ENCODE measurements at regions not wholly inside any gene's neighbourhood (a gene's known extent, or its start where the extent isn't known, plus 50 kb on each side); places are given as distances from the start of the nearest gene placed in this dataset.
A peak's percentile ranks its signal among the peaks of the same experiment; 100 is the strongest.
"Not testable (repeated sequence)": the region's sequence is repeated elsewhere in the genome, so short reads cannot be mapped to it uniquely, and the experiment has no call there.

GRCh38 chrX:27186671-27187070 is 276.5 kb downstream of the PPP4R3C start:
- TF ChIP-seq, protein P1, sequence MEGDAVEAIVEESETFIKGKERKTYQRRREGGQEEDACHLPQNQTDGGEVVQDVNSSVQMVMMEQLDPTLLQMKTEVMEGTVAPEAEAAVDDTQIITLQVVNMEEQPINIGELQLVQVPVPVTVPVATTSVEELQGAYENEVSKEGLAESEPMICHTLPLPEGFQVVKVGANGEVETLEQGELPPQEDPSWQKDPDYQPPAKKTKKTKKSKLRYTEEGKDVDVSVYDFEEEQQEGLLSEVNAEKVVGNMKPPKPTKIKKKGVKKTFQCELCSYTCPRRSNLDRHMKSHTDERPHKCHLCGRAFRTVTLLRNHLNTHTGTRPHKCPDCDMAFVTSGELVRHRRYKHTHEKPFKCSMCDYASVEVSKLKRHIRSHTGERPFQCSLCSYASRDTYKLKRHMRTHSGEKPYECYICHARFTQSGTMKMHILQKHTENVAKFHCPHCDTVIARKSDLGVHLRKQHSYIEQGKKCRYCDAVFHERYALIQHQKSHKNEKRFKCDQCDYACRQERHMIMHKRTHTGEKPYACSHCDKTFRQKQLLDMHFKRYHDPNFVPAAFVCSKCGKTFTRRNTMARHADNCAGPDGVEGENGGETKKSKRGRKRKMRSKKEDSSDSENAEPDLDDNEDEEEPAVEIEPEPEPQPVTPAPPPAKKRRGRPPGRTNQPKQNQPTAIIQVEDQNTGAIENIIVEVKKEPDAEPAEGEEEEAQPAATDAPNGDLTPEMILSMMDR (IDR thresholded peaks at IDR 0.05; ENCODE audit: control insufficient read depth, insufficient read depth, low read depth, low read length, missing control alignments) = peak; percentile 68
- no peak for DNase-seq (ENCODE audit: low read depth)
- H3K4me3 ChIP-seq (ENCODE audit: control insufficient read depth, low read depth, low read length) = no peak overlapping the region

DNA sequence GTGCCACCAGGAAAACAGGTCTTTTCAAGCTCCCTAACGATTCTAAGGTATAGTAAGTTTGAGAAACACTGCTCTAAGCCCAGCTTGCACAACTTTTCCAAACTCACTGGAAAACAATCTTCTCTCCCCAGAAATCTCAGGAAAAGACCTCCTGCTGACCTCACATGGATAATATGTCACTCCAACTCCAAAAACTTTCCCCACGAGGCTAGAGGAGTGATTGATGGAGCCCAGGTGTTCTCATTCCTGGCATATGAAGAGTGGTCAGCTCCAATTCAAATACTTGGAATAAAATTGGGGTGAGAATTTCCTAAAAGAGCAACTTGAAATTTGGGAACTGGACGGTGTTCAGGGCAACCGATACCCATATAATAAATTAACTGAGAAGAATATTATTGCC is 299.9 kb downstream of the PPP4R3C start:
- no peak overlapping the region for H3K4me3 ChIP-seq (ENCODE audit: control insufficient read depth, low read depth, low read length)
- TF ChIP-seq, protein P1 (IDR thresholded peaks at IDR 0.05; ENCODE audit: control insufficient read depth, insufficient read depth, low read depth, low read length, missing control alignments) = no peak
- DNase-seq (ENCODE audit: low read depth) = no peak

DNA sequence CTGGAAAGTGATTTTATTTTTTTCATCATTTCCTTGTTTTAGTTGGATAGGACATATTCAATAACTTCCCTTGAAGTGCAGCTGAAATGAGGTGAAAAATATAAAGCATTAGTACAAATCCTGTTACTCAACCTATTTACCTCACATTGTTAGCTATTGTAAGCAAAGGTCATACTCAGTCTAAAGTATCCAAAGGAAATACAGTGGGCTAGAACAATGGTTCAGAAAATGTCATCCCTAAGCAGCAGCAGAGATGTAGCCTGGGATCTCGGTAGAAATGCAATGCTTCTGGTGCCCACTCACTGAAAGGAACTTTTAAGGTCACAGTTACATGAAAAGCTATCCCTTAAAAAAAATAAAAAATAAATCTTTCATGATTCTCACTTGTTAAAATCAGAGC is 300.6 kb downstream of the PPP4R3C start:
- TF ChIP-seq, protein P1 (IDR thresholded peaks at IDR 0.05; ENCODE audit: control insufficient read depth, insufficient read depth, low read depth, low read length, missing control alignments) = no peak
- DNase-seq (ENCODE audit: low read depth) = no peak
- no peak overlapping the region for H3K4me3 ChIP-seq (ENCODE audit: control insufficient read depth, low read depth, low read length)

- H3K4me3 ChIP-seq (ENCODE audit: control insufficient read depth, low read depth, low read length); DNase-seq (ENCODE audit: low read depth): not testable (repeated sequence)
Measured at GRCh38 chrX:27156921-27157320, 306.2 kb downstream of the PPP4R3C start.

DNA sequence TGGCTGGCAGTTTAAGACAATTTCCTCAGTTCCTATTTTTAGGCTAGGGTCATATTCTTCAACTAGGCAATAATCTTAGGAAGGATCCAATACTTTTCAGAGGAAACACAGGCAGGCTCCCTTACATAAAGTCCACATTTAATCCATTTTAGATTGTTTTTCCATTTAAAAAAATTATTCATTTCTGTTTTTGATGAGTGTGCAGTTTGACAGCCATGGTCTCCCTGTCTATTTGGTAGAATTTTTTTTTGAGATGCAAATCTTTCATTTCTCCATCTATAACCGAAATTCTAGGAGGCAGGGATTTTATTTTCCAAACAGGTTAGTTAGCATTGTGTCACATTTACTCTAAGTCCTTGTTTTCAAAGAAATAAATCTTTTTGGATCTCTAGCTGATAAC is 326.8 kb downstream of the PPP4R3C start:
- no peak for DNase-seq (ENCODE audit: low read depth)
- TF ChIP-seq, protein P1 (IDR thresholded peaks at IDR 0.05; ENCODE audit: control insufficient read depth, insufficient read depth, low read depth, low read length, missing control alignments) = no peak
- no peak overlapping the region for H3K4me3 ChIP-seq (ENCODE audit: control insufficient read depth, low read depth, low read length)

DNA sequence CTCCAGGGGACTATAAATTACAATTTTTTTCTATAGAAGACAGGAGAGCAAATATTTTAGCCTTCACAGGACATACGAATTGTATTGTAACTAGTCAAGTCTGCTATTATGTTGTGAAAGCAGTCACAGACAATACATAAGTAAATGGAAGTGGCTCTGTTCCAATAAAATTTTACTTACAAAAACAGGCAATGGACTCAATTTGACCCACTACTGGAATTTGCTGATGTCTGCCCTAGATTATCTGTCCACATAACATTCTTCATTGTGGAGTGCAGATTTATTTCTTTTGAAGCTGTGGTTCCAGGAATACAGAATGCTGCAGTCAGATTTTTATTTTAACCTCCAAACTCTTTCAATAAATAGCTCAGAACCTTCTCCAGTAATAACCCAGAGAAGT is 330.3 kb downstream of the PPP4R3C start:
- DNase-seq (ENCODE audit: low read depth) = no peak
- TF ChIP-seq, protein P1 (IDR thresholded peaks at IDR 0.05; ENCODE audit: control insufficient read depth, insufficient read depth, low read depth, low read length, missing control alignments) = no peak
- no peak overlapping the region for H3K4me3 ChIP-seq (ENCODE audit: control insufficient read depth, low read depth, low read length)

DNA sequence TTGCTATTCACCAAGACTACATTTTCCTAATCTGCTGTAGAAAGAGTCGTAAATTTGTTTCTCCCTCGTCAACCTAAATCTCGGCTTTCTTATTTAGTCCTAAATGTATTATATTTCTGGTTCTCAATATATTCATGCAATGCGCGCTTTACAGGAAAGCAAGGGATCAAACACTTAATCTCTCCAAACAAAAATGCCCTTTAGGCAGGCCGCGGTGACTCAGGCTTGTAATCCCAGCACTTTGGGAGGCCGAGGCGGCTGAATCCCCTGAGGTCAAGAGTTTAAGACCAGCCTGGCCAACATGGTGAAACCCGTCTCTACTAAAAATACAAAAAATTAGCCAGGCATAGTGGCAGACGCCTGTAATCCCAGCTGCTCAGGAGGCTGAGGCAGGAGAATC is 376.0 kb downstream of the PPP4R3C start:
- not testable (repeated sequence) for H3K4me3 ChIP-seq (ENCODE audit: control insufficient read depth, low read depth, low read length); DNase-seq (ENCODE audit: low read depth)

- no peak for DNase-seq (ENCODE audit: low read depth)
- TF ChIP-seq, protein P1 (IDR thresholded peaks at IDR 0.05; ENCODE audit: control insufficient read depth, insufficient read depth, low read depth, low read length, missing control alignments) = no peak
- no peak overlapping the region for H3K4me3 ChIP-seq (ENCODE audit: control insufficient read depth, low read depth, low read length)
Measured at GRCh38 chrX:27086237-27086636, 376.9 kb downstream of the PPP4R3C start.
